SK-N-SH (cell line): ENCODE measurements at regions not wholly inside any gene's neighbourhood (a gene's known extent, or its start where the extent isn't known, plus 50 kb on each side); places are given as distances from the start of the nearest gene placed in this dataset.

Source experiments
- CTCF ChIA-PET: fragments of 300-600, 350-600 bp; formaldehyde crosslinking; extraction: SDS; loops from one replicate; lab custom pipeline; 2021; lab: Yijun Ruan, JAX
- POLR2A ChIA-PET: fragments of 350-600 bp; sonication (Branson Sonifier 250); formaldehyde crosslinking; extraction: SDS; loops from one replicate; lab custom pipeline; 2020; ENCODE audit warnings: antibody characterized with exemption, inconsistent platforms; lab: Yijun Ruan, JAX
- DNase-seq: peaks from one replicate; pipeline ENCODE4 v3.0.0; 2012
- H2AFZ ChIP-seq: fragments of 200-600 bp; sonication (generic); 2 replicates; pipeline ENCODE4 v1.8.1; 2016; ENCODE audit warnings: antibody characterized with exemption, mild to moderate bottlenecking, low read depth
- H3F3A ChIP-seq: fragments of 200-600 bp; sonication (generic); replicated peaks from 2 replicates; pipeline ENCODE3; 2016; ENCODE audit warnings: antibody characterized with exemption, mild to moderate bottlenecking; ENCODE audit not compliant: insufficient read depth
- H3K27ac ChIP-seq, 2 experiments: fragments of 200-500 bp in 1 of 2; fragments of 200-600 bp in 1 of 2; sonication (Bioruptor generic) in 1 of 2; sonication (generic), shearing (Covaris generic) in 1 of 2; 2 replicates each; pipeline versions ENCODE4 v1.5.1 to v1.6.1; 2014 to 2016; ENCODE audit warnings: low read depth in 2 of 2, inconsistent platforms in 1 of 2, low read length in 1 of 2, mild to moderate bottlenecking in 1 of 2, mixed read lengths in 1 of 2
- H3K27me3 ChIP-seq: fragments of 200-600 bp; sonication (generic), shearing (Covaris generic); 2 replicates; pipeline ENCODE4 v1.6.1; 2016; ENCODE audit warnings: mixed run types; ENCODE audit not compliant: insufficient read depth
- H3K36me3 ChIP-seq, 2 experiments: fragments of 200-500 bp in 1 of 2; fragments of 200-600 bp in 1 of 2; sonication (Bioruptor generic) in 1 of 2; sonication (generic) in 1 of 2; replicated peaks in 1 of 2; 2 replicates each; pipeline versions ENCODE3 to v1.5.1; 2014 to 2016; ENCODE audit warnings: low read length in 1 of 2, mild to moderate bottlenecking in 1 of 2; ENCODE audit not compliant: insufficient read depth in 2 of 2, control insufficient read depth in 1 of 2
- H3K4me1 ChIP-seq, 2 experiments: fragments of 200-500 bp in 1 of 2; fragments of 200-600 bp in 1 of 2; sonication (Bioruptor generic) in 1 of 2; sonication (generic), shearing (Covaris generic) in 1 of 2; 2 replicates each; pipeline versions ENCODE4 v1.5.1 to v1.6.1; 2014 to 2016; ENCODE audit warnings: low read depth in 1 of 2, low read length in 1 of 2, mixed run types in 1 of 2; ENCODE audit not compliant: insufficient read depth in 2 of 2, control insufficient read depth in 1 of 2
- H3K4me2 ChIP-seq: fragments of 200-600 bp; sonication (generic), shearing (Covaris generic); 2 replicates; pipeline ENCODE4 v1.6.1; 2017; ENCODE audit warnings: mixed run types
- H3K4me3 ChIP-seq, 2 experiments: fragments of 200-500 bp in 1 of 2; fragments of 200-600 bp in 1 of 2; sonication (Bioruptor generic) in 1 of 2; sonication (generic), shearing (Covaris generic) in 1 of 2; 2 replicates each; pipeline versions ENCODE4 v1.5.1 to v1.8.1; 2014 to 2016; ENCODE audit warnings: low read depth in 2 of 2, inconsistent platforms in 1 of 2, low read length in 1 of 2, mild to moderate bottlenecking in 1 of 2, mixed read lengths in 1 of 2, moderate library complexity in 1 of 2
- H3K79me2 ChIP-seq: fragments of 200-600 bp; sonication (generic); 2 replicates; pipeline ENCODE4 v1.8.1; 2017; ENCODE audit warnings: mild to moderate bottlenecking; ENCODE audit not compliant: insufficient read depth
- H3K9ac ChIP-seq: fragments of 200-600 bp; sonication (generic); 2 replicates; pipeline ENCODE4 v1.6.1; 2017; ENCODE audit warnings: mixed run types
- H3K9me2 ChIP-seq: fragments of 200-600 bp; sonication (generic); 2 replicates; pipeline ENCODE4 v1.6.1; 2017; ENCODE audit warnings: mixed run types
- H3K9me3 ChIP-seq: fragments of 200-600 bp; sonication (generic); 2 replicates; pipeline ENCODE4 v1.6.1; 2017; ENCODE audit warnings: mixed run types, mild to moderate bottlenecking, moderate library complexity
- H4K20me1 ChIP-seq: fragments of 200-600 bp; sonication (generic); 2 replicates; pipeline ENCODE4 v1.6.1; 2017; ENCODE audit warnings: mild to moderate bottlenecking, mixed run types; ENCODE audit not compliant: insufficient read depth
- CHD2 ChIP-seq: fragments of 150-350 bp; IDR thresholded peaks from 2 replicates; pipeline ENCODE4 v1.6.1; 2018; ENCODE audit warnings: low read length; ENCODE audit not compliant: partially characterized antibody
- CTCF ChIP-seq: fragments of 200-600 bp; sonication (generic); IDR thresholded peaks from 2 replicates; pipeline ENCODE4 v1.6.1; 2017; ENCODE audit warnings: antibody characterized with exemption, mild to moderate bottlenecking, moderate library complexity
- ELF1 ChIP-seq: IDR thresholded peaks from 2 replicates; pipeline ENCODE4 v1.4.0; 2012
- EP300 ChIP-seq, 2 experiments: IDR thresholded peaks; 2 replicates each; pipeline versions ENCODE4 v1.4.0 to v1.6.1; 2012; ENCODE audit warnings: borderline replicate concordance in 1 of 2, low read depth in 1 of 2, low read length in 1 of 2
- EZH2phosphoT487 ChIP-seq: fragments of 200-600 bp; sonication (generic); IDR thresholded peaks from 2 replicates; pipeline ENCODE4 v1.6.1; 2017; ENCODE audit warnings: low read depth, mixed run types, mild to moderate bottlenecking, antibody characterized with exemption, moderate library complexity, borderline replicate concordance
- FOXJ3 ChIP-seq: sonication (generic); formaldehyde crosslinking; IDR thresholded peaks from 2 replicates; pipeline ENCODE4 v1.5.1; 2020; ENCODE audit warnings: mild to moderate bottlenecking, missing genetic modification reagents
- MXI1 ChIP-seq: IDR thresholded peaks from 2 replicates; pipeline ENCODE4 v1.6.1; 2012; ENCODE audit warnings: mild to moderate bottlenecking, low read depth, low read length, improper control_type of control experiment
- POLR2AphosphoS5 ChIP-seq: IDR thresholded peaks from 2 replicates; pipeline ENCODE4 v1.6.1; 2012; ENCODE audit warnings: low read depth, low read length
- REST ChIP-seq: IDR thresholded peaks from 2 replicates; pipeline ENCODE4 v1.6.1; 2012; ENCODE audit warnings: mild to moderate bottlenecking, low read depth, low read length, moderate library complexity
- RXRA ChIP-seq: IDR thresholded peaks from 2 replicates; pipeline ENCODE4 v1.4.0; 2012; ENCODE audit warnings: low read depth, mild to moderate bottlenecking, borderline replicate concordance
- TAF1 ChIP-seq: IDR thresholded peaks from 2 replicates; pipeline ENCODE4 v1.6.1; 2012; ENCODE audit warnings: low read depth, mild to moderate bottlenecking, low read length, moderate library complexity, borderline replicate concordance
- TEAD4 ChIP-seq: IDR thresholded peaks from 2 replicates; pipeline ENCODE4 v1.4.0; 2012; ENCODE audit warnings: mild to moderate bottlenecking, borderline replicate concordance; ENCODE audit not compliant: insufficient read depth
- ZBTB33 ChIP-seq: IDR thresholded peaks from 2 replicates; pipeline ENCODE4 v1.4.0; 2012; ENCODE audit warnings: low read depth, borderline replicate concordance
- WGBS: methylation state at CpG from one replicate; pipeline ENCODE4 v1.1.6; 2017; ENCODE audit warnings: low lambda C conversion rate; 5-methylcytosine and 5-hydroxymethylcytosine counted together
- TF ChIP-seq, protein P1 (sequence below): IDR thresholded peaks from 2 replicates; pipeline ENCODE4; 2012

DNA sequence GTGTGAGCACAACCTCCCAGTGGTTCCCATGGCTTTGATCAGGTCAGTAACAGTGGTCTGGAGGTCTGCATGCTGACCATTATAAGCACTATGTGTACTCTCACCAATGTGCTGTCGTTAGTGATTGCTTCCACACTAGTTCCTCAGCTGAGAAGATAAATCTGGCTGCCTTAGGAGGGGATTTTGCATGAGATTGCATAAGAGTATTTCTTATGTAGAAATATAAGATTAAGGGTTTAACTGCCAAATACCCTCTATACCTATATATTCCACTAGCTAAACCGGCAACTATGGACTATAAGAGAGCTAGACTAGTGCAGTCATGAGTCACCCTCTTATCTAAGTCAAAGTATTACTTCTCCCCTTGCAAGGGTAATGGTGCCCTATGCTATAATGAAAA lies 580.2 kb downstream of the CDH11 start:
- Histone ChIP-seq H3K4me1 (no peaks in the 10 kb centered on the region), H3K79me2 (no peaks in the 10 kb centered on the region), H3K4me2 (no peak overlapping the region), H3K9ac (no peak overlapping the region), H3K27me3 (no peaks in the 10 kb centered on the region), H3K36me3 (no peaks in the 10 kb centered on the region), H3K9me2 (no peaks in the 10 kb centered on the region), H2AFZ (no peak overlapping the region), H3K4me3 (no peak overlapping the region), H3K27ac (no peak overlapping the region), H3K9me3 (no peaks in the 10 kb centered on the region), H4K20me1 (no peaks in the 10 kb centered on the region), H3F3A (no peaks in the 10 kb centered on the region)
- TF ChIP-seq TEAD4 (no peak), EZH2phosphoT487 (no peak), TAF1 (no peak), ELF1 (no peak), RXRA (no peak), CTCF (no peak), CHD2 (no peak), REST (no peak), FOXJ3 (CRISPR knock-in tag) (no peak), POLR2AphosphoS5 (no peak), MXI1 (no peak), ZBTB33 (no peak), EP300 (IDR thresholded peaks at IDR 0.05; ENCODE audit: borderline replicate concordance in 1 of 2, low read depth in 1 of 2, low read length in 1 of 2) (no peak)
- TF ChIP-seq, protein P1, sequence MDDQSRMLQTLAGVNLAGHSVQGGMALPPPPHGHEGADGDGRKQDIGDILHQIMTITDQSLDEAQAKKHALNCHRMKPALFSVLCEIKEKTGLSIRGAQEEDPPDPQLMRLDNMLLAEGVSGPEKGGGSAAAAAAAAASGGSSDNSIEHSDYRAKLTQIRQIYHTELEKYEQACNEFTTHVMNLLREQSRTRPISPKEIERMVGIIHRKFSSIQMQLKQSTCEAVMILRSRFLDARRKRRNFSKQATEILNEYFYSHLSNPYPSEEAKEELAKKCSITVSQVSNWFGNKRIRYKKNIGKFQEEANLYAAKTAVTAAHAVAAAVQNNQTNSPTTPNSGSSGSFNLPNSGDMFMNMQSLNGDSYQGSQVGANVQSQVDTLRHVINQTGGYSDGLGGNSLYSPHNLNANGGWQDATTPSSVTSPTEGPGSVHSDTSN, result no peak
- CTCF ChIA-PET, result interaction anchor here (1.6 kb wide), 1 partner anchor 279 kb away, joined by 3 read pairs; no protein-coding TSS in a partner anchor
- WGBS, result 83% methylated on average over 2 of the region's 2 CpGs
- DNase-seq, result no peak
- POLR2A ChIA-PET, result no interaction called here
